ENCODE measurements at regions not wholly inside any gene's neighbourhood (a gene's known extent, or its start where the extent isn't known, plus 50 kb on each side); places are given as distances from the start of the nearest gene placed in this dataset.

DNA sequence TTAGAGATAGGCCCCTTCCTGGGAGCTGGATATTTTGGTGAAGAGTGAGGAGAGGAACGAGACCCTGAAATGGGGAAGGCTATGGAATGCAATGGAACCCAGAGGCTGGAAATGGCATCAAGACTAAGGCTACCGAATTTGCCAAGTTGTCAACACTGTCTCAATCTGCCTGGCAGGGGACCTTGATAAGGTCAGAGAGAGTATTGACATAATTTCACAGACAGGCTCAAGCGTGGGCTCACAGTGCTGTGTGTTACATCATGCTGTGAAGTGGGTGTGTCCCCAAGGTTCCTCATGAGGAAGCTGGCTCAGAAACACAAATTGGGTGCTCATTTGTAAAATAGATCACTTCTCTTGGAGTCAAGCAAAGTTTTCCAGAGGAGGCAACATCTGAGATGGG lies 51.8 kb upstream of the CYRIA start:
- ATAC-seq (no peak), DNase-seq (no peak)
- no peaks in the 10 kb centered on the region for H3K9me3 Mint-ChIP-seq
- H3K4me1 Mint-ChIP-seq, result peaks cover 1% of the 10 kb centered on the region
- H3K27me3 Mint-ChIP-seq, result peaks cover 2% of the 10 kb centered on the region
- no peak overlapping the region for H3K4me3 Mint-ChIP-seq
- H3K27ac Mint-ChIP-seq, result no peak overlapping the region
- no peaks in the 10 kb centered on the region for H3K36me3 Mint-ChIP-seq (ENCODE audit: low read depth)

DNA sequence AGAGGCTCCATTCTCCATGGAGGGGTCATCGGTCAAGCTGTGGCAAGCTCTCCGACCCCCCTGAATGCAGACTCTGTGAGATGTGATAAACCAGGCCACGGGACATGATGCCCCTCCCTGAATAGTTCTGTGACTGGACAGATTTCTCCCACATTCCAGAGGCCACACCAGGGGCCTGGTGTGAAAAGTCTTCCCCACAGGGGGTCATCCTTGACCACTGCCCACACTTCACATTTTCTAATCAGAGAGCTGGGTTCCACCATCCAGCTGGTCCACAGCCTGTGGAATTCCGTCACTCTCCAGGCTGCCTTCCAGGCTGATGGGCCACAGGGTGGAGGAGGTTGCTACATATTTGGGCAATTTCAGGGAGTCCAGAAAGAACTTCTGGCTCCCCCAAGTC lies 51.3 kb upstream of the CYRIA start:
- ATAC-seq (no peak), DNase-seq (no peak)
- H3K4me1 Mint-ChIP-seq, result peaks cover 1% of the 10 kb centered on the region
- no peak overlapping the region for H3K4me3 Mint-ChIP-seq
- peaks cover 4% of the 10 kb centered on the region for H3K27me3 Mint-ChIP-seq
- no peaks in the 10 kb centered on the region for H3K9me3 Mint-ChIP-seq
- no peak overlapping the region for H3K27ac Mint-ChIP-seq
- no peaks in the 10 kb centered on the region for H3K36me3 Mint-ChIP-seq (ENCODE audit: low read depth)

DNA sequence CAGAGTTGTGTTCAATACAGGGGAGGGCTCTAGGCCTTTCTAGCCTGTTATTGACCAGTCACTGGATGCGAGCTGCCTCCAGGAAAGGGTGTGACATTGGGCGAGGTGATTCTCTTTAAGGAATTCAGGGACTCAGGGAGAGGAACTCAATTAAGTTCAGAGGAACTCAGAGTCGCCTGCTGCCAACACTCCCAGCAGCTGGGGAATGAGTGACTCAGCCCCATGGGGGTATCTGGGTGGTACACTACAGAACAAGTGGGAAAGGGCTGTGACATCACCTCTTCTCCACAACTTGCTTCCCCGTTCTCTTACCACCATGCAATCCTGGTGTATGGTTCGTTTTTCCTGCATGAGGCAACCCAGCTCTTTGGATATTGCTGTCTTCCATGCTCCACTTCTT lies 50.4 kb upstream of the CYRIA start:
- Mint-ChIP-seq H3K27me3 (peaks cover 5% of the 10 kb centered on the region), H3K27ac (no peak overlapping the region), H3K36me3 (ENCODE audit: low read depth) (no peaks in the 10 kb centered on the region), H3K4me3 (no peak overlapping the region), H3K4me1 (peaks cover 1% of the 10 kb centered on the region), H3K9me3 (no peaks in the 10 kb centered on the region)
- ATAC-seq, result no peak
- DNase-seq, result no peak

All from activated naive CD8-positive, alpha-beta T cell treated with anti-CD3 and anti-CD28 coated beads, Interleukin-2, amount 50 U/mL, for 24 hours (primary cell).